Central memory CD8-positive, alpha-beta T cell (primary cell): ENCODE measurements at regions not wholly inside any gene's neighbourhood (a gene's known extent, or its start where the extent isn't known, plus 50 kb on each side); places are given as distances from the start of the nearest gene placed in this dataset.
"Not testable (repeated sequence)": the region's sequence is repeated elsewhere in the genome, so short reads cannot be mapped to it uniquely, and the experiment has no call there.

Experiments used
- ATAC-seq: fragments of 150-1000 bp; cut with Tn5 transposase; replicated peaks from 2 replicates; pipeline ENCODE4 v1.10.0; 2022; ENCODE audit warnings: mild to moderate bottlenecking, moderate FRiP score, moderate number of reproducible peaks; ENCODE audit not compliant: poor library complexity, severe bottlenecking; ENCODE audit errors: extremely low read depth
- DNase-seq, 2 donors: peaks; one replicate each; pipeline ENCODE4 v3.0.0; 2021; ENCODE audit warnings: low spot score in 2 of 2
- H3K27ac Mint-ChIP-seq: one replicate; pipeline ENCODE4 v1.8.0; 2022; ENCODE audit warnings: low read depth, mild to moderate bottlenecking, moderate library complexity, mixed read lengths
- H3K27me3 Mint-ChIP-seq: one replicate; pipeline ENCODE4 v1.8.0; 2022; ENCODE audit warnings: mixed read lengths
- H3K36me3 Mint-ChIP-seq: one replicate; pipeline ENCODE4 v1.8.0; 2022; ENCODE audit warnings: mild to moderate bottlenecking, moderate library complexity, mixed read lengths; ENCODE audit not compliant: insufficient read depth
- H3K4me1 Mint-ChIP-seq: one replicate; pipeline ENCODE4 v1.8.0; 2022; ENCODE audit warnings: mixed read lengths
- H3K4me3 Mint-ChIP-seq: one replicate; pipeline ENCODE4 v1.8.0; 2022; ENCODE audit warnings: mild to moderate bottlenecking, moderate library complexity, mixed read lengths
- H3K9me3 Mint-ChIP-seq: one replicate; pipeline ENCODE4 v1.8.0; 2022; ENCODE audit warnings: mixed read lengths

DNA sequence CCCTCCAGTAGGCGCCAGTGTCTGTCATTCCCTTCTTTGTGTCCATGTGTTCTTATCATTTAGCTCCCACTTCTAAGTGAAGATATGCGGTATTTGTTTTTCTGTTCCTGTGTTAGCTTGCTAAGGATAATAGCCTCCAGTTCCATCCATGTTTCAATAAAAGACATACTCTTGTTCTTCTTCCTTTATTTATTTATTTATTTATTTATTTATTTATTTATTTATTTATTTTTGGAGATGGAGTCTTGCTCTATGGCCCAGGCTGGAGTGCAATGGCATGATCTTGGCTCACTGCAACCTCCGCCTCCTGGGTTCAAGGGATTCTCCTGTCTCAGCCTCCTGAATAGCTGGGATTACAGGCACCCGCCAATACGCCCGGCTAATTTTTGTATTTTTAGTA is 762.6 kb upstream of the CDH10 start:
- peaks cover 34% of the 10 kb centered on the region for H3K9me3 Mint-ChIP-seq
- not testable (repeated sequence) for H3K4me1 Mint-ChIP-seq, H3K4me3 Mint-ChIP-seq, H3K36me3 Mint-ChIP-seq, H3K27me3 Mint-ChIP-seq, H3K27ac Mint-ChIP-seq, DNase-seq, ATAC-seq

DNA sequence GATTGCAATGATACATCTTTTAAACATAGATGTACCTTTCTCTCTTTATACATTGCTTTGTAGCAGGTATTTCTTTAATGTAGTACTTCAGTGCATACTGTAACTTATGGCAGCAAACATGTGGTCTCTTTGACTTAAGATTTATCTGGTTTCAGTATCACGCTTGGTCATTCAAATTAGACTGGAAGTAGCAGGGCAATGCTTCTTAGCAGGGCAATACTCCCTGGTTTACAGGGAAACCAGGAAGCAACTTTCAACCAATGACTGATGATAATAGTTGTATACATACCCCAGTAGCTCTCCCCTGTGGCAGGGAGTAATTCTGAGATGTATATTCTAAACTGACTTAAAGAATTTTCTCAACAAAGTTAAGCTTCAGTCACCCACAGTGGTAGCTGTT is 761.1 kb upstream of the CDH10 start:
- H3K36me3 Mint-ChIP-seq = no peaks in the 10 kb centered on the region
- DNase-seq (no peak), ATAC-seq (no peak)
- no peaks in the 10 kb centered on the region for H3K4me1 Mint-ChIP-seq
- H3K27me3 Mint-ChIP-seq = no peaks in the 10 kb centered on the region
- H3K9me3 Mint-ChIP-seq = peaks cover 27% of the 10 kb centered on the region
- H3K27ac Mint-ChIP-seq = no peak overlapping the region
- no peak overlapping the region for H3K4me3 Mint-ChIP-seq

DNA sequence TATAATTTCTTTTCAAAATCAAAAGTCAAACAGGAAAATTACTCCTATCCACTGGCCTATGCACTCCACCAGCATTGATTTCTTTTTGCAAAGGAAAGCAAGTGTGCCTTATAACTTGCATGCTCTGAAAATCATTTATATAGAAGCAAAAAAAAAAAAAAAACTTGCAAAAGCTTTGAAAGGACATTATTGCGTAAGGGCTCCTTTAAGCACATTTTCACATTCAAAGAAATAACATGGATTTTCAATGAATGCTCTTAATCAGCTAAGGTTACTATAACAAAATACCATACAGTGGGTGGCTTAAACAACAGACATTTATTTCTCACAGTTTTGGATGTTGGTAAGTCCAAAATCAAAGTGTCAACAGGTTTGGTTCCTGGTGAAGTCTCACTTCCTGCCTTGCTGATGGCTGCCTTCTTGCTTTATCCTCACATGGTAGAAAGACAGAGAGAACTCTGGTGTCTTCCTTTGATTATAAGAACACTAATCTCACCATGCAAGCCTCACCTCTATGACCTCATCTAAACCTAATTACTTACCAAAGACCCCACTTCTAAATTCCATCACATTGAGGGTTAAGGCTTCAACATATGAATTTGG is 755.2 kb upstream of the CDH10 start:
- Mint-ChIP-seq H3K9me3 (peaks cover 5% of the 10 kb centered on the region), H3K4me1 (no peaks in the 10 kb centered on the region), H3K36me3 (no peaks in the 10 kb centered on the region), H3K27ac (no peak overlapping the region), H3K27me3 (no peaks in the 10 kb centered on the region), H3K4me3 (no peak overlapping the region)
- no peak for DNase-seq
- no peak for ATAC-seq

DNA sequence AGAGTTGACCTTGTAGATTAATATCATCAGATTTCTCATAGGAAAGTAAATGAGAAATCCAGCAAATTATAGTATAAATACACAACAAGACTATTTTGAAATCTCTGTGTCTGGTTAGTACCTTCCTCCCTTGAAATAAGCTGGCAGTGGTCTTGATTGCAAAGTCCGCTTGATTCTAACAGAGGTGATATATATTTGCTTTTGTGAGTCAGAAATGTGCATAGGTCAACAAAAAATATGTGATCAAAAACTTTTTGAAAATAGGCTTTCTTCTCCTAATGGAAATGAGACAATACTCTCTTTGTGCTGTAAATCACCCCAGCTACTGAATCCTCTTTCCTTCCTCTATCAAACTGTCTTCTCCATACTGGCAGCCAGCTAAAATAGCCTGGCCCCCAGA is 749.2 kb upstream of the CDH10 start:
- no peak for ATAC-seq
- peaks cover 17% of the 10 kb centered on the region for H3K9me3 Mint-ChIP-seq
- H3K27ac Mint-ChIP-seq = no peak overlapping the region
- no peak overlapping the region for H3K4me3 Mint-ChIP-seq
- H3K36me3 Mint-ChIP-seq = no peaks in the 10 kb centered on the region
- no peaks in the 10 kb centered on the region for H3K4me1 Mint-ChIP-seq
- DNase-seq = no peak
- H3K27me3 Mint-ChIP-seq = no peaks in the 10 kb centered on the region

DNA sequence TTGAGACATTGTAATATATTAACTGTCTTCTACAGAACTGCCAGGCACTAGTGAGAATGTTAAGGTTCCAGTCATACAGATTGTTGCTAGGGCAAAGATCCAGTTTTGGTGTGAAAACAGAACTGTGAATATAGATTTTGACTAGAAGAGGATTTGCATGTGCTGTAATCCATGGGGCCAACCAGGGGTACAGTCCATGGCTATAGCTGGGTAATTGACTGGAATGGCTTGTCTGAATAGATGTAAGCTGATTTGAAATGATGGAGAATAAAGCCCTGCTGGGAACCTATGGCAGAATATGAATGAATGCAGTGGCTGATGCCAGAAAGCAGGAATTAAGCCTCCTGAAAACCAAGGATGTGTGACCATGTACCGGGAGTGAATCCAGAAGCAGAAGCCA is 748.5 kb upstream of the CDH10 start:
- Mint-ChIP-seq H3K36me3 (no peaks in the 10 kb centered on the region), H3K9me3 (peaks cover 17% of the 10 kb centered on the region), H3K4me3 (no peak overlapping the region), H3K4me1 (no peaks in the 10 kb centered on the region), H3K27me3 (no peaks in the 10 kb centered on the region), H3K27ac (no peak overlapping the region)
- no peak for DNase-seq
- ATAC-seq = no peak

DNA sequence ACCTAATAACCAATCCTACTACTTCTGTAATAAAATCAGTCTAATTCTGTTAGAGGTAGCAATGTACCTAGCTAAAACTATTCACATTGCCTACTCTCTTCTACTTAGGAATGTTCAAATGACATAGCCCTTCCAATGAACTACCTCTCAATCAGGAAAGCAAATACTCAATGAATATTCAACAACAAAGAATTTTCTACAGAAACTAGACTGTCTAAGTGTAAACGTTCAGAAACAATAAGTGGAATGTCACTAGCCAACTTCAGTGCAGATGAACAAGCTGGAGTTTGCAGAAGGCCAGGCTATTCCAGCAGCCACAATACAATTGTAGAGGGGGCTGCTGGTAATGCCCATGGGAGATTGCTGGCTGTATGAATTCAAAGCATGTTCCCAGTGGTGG is 743.2 kb upstream of the CDH10 start:
- no peaks in the 10 kb centered on the region for H3K4me1 Mint-ChIP-seq
- H3K27ac Mint-ChIP-seq = no peak overlapping the region
- H3K9me3 Mint-ChIP-seq = peaks cover 30% of the 10 kb centered on the region
- ATAC-seq (no peak), DNase-seq (no peak)
- no peaks in the 10 kb centered on the region for H3K36me3 Mint-ChIP-seq
- H3K4me3 Mint-ChIP-seq = no peak overlapping the region
- H3K27me3 Mint-ChIP-seq = no peaks in the 10 kb centered on the region

DNA sequence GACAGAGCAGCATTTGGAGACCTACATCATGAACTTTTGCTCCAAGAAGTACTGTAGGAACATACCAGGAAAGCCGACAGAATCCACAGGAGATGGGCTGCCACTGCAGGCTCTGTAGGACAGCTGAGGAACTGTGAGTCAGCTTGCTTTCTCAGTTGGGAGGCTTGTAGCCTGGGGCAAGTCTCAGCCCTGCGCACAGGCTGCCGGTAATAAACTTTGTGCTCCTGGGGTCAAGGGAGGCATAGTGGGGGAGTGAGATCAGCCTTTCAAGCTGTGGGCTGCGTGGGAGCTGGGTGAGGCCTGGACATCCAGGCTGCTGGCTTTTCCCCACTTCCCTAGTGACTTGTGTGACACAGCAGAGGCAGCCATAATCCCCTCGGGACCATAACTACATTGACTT is 718.0 kb upstream of the CDH10 start:
- no peaks in the 10 kb centered on the region for H3K4me1 Mint-ChIP-seq
- H3K9me3 Mint-ChIP-seq = peaks cover 32% of the 10 kb centered on the region
- H3K4me3 Mint-ChIP-seq = no peak overlapping the region
- DNase-seq (no peak), ATAC-seq (no peak)
- H3K27ac Mint-ChIP-seq = no peak overlapping the region
- H3K27me3 Mint-ChIP-seq = no peaks in the 10 kb centered on the region
- H3K36me3 Mint-ChIP-seq = no peaks in the 10 kb centered on the region

DNA sequence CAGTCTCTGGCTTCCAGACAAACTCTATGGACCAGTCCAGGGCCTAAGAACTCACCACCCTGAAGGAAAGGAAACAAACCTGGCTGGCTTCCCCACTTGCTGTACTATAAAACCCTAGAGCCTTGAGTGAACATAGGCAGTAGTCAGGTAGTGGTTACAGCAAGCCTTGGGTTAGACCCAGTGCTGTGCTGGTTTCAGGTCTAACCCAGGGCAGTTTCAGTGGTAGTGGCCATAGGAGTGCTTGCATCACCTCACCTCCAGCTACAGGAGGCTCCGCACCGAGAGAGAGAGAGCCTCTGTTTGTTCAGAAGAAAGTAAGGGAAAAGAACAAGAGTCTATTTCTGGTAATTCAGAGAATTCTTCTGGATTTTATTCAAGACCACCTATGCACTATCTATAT is 714.1 kb upstream of the CDH10 start:
- no peaks in the 10 kb centered on the region for H3K4me1 Mint-ChIP-seq
- H3K27ac Mint-ChIP-seq = no peak overlapping the region
- no peak overlapping the region for H3K4me3 Mint-ChIP-seq
- DNase-seq (no peak), ATAC-seq (no peak)
- no peaks in the 10 kb centered on the region for H3K36me3 Mint-ChIP-seq
- no peaks in the 10 kb centered on the region for H3K27me3 Mint-ChIP-seq
- peaks cover 22% of the 10 kb centered on the region for H3K9me3 Mint-ChIP-seq

DNA sequence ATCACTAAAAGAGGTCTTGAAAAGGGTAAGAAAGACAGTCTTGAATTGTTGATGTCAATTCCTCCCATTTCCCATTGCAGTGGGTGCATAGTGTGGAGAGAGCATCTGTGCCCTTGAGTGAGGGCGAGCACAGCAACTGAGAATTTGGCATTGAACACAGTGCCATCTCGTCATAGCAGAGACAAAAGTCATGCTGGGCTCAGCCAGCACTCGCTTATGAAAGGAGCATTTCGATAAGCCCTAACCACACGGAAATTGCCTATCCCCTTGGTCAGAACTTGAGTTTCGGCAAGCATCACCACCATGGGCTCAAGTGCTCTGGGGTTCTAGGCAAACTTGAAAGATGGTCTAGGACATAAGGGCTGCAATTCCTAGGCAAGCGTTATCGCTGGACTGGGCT is 712.8 kb upstream of the CDH10 start:
- DNase-seq (no peak), ATAC-seq (no peak)
- no peaks in the 10 kb centered on the region for H3K4me1 Mint-ChIP-seq
- no peak overlapping the region for H3K4me3 Mint-ChIP-seq
- no peaks in the 10 kb centered on the region for H3K36me3 Mint-ChIP-seq
- no peaks in the 10 kb centered on the region for H3K27me3 Mint-ChIP-seq
- no peak overlapping the region for H3K27ac Mint-ChIP-seq
- H3K9me3 Mint-ChIP-seq = peaks cover 22% of the 10 kb centered on the region

DNA sequence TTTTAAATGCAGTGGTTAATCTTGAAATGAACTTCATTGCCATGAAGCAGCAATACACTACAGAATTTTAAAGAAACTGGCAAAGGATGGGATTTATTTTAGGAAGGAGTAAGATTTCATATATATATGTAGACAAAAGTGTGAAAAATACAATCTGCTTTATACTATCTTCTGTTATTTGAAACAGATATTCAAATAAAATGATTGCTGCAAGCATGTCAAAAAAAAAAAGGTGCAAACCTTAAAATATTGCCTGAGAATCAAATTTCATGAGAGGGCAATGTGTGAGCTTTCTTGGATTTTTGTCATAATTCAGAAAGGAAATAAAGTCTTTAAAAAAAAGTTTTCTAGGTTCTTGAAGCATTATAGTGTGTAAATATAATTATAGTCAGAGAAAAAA is 705.0 kb upstream of the CDH10 start:
- no peak for DNase-seq
- H3K9me3 Mint-ChIP-seq = peaks cover 3% of the 10 kb centered on the region
- ATAC-seq = no peak
- H3K27ac Mint-ChIP-seq = no peak overlapping the region
- H3K4me1 Mint-ChIP-seq = no peaks in the 10 kb centered on the region
- peaks cover 1% of the 10 kb centered on the region for H3K36me3 Mint-ChIP-seq
- no peaks in the 10 kb centered on the region for H3K27me3 Mint-ChIP-seq
- H3K4me3 Mint-ChIP-seq = no peak overlapping the region

DNA sequence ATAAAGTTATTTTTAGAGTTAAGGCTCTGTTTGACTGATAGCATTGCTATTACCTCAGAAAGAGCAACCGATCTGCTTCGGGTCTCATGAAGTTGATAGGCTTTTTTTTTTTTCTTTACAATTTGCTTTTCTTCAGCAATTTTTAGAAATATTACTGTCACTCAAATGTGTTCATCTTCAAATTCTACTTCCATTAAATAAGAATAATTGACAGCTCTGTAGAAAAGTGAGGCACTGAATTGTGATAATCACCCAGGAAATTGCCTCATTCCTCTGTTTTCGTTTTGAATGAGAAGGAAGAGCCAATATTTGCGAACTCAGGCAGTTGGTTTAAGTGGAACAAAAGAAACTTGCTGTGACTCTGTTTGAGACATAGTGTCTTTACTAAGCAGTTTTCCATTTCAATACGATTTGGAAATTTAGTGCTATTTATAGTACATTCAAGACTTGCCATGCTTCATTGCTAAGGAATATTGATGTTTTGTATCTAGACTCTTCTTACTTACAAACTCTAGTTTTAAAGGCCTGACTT is 700.5 kb upstream of the CDH10 start:
- Mint-ChIP-seq H3K4me3 (no peak overlapping the region), H3K27ac (no peak overlapping the region), H3K36me3 (peaks cover 1% of the 10 kb centered on the region), H3K9me3 (peaks cover 18% of the 10 kb centered on the region), H3K27me3 (no peaks in the 10 kb centered on the region), H3K4me1 (no peaks in the 10 kb centered on the region)
- no peak for ATAC-seq
- DNase-seq = no peak

DNA sequence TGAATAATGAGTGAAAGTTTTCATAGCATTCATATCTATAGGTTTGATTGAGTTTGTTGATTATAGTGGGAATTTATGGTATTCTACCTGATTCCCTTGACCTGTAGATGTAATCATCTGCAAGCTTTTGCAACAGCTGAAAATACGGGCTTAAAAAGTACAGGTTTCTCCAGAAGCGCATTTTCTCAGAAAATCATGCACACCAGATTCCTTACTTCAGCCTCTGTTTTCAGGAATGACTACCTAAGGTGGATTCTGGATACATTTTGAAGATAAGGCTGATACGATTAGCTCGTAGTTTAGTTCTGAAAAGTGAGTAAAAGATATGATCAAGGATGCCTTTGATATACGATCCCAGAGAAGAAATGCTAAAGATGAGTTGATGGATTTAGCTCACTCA is 694.8 kb upstream of the CDH10 start:
- H3K4me1 Mint-ChIP-seq = no peaks in the 10 kb centered on the region
- H3K27ac Mint-ChIP-seq = no peak overlapping the region
- DNase-seq = no peak
- no peak for ATAC-seq
- H3K27me3 Mint-ChIP-seq = no peaks in the 10 kb centered on the region
- H3K4me3 Mint-ChIP-seq = no peak overlapping the region
- H3K9me3 Mint-ChIP-seq = peaks cover 35% of the 10 kb centered on the region
- H3K36me3 Mint-ChIP-seq = no peaks in the 10 kb centered on the region

DNA sequence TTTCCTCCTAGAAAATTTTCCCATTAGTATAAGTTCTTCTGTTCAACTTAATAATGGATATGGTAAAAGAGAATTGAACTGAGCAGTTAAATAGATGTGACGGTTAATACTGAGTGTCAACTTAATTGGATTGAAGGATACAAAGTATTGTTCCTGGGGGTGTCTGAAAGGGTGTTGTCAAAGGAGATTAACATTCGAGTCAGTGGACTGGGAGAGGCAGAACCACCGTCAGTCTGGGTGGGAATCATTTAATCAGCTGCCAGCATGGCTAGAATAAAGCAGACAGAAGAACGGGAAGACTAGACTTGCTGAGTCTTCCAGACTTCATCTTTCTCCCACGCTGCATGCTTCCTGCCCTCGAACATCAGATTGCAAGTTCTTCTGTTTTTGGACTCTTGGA is 689.6 kb upstream of the CDH10 start:
- Mint-ChIP-seq H3K27ac (no peak overlapping the region), H3K9me3 (peaks cover 23% of the 10 kb centered on the region), H3K27me3 (no peaks in the 10 kb centered on the region), H3K4me1 (no peaks in the 10 kb centered on the region), H3K36me3 (no peaks in the 10 kb centered on the region), H3K4me3 (no peak overlapping the region)
- ATAC-seq (no peak), DNase-seq (no peak)

DNA sequence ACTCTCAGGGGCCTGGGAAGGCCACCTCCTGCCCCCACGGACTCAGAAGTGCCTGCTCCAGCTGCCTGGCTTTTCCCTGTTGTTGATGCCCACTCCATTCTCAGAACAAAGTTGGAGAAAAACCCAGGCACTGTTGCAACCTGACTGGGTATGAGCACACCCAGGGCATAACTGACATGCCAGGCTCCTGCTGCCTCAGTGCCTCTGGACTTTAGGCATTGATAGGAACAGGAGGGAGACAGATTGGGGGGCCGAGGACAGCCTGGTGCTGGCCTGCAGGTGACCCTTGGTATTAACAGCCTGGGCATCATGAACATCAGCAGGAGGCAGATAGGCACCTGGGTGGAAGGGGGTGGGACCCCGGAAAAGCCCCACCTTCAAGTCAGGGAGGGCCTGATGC is 685.9 kb upstream of the CDH10 start:
- no peak for DNase-seq
- Mint-ChIP-seq H3K4me1 (no peaks in the 10 kb centered on the region), H3K9me3 (peaks cover 13% of the 10 kb centered on the region), H3K27ac (no peak overlapping the region), H3K36me3 (no peaks in the 10 kb centered on the region), H3K27me3 (no peaks in the 10 kb centered on the region), H3K4me3 (no peak overlapping the region)
- no peak for ATAC-seq
